ENCODE measurements at regions not wholly inside any gene's neighbourhood (a gene's known extent, or its start where the extent isn't known, plus 50 kb on each side); places are given as distances from the start of the nearest gene placed in this dataset.

DNA sequence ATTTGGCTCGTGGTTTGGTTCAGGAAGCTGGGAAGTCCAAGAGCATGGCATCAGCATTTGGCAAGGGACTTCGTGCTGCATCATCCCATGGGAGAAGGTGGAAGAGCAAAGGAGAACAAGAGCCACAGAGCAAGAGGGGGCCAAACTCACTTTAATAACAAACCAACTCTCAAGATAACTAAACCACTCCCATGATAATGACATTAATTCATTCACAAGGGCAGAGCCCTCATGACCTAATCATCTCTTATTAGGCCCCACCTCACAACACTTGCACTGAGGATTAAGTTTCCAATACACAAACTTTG is 113.4 kb upstream of the ATXN3L start:
- TF ChIP-seq, protein P1, sequence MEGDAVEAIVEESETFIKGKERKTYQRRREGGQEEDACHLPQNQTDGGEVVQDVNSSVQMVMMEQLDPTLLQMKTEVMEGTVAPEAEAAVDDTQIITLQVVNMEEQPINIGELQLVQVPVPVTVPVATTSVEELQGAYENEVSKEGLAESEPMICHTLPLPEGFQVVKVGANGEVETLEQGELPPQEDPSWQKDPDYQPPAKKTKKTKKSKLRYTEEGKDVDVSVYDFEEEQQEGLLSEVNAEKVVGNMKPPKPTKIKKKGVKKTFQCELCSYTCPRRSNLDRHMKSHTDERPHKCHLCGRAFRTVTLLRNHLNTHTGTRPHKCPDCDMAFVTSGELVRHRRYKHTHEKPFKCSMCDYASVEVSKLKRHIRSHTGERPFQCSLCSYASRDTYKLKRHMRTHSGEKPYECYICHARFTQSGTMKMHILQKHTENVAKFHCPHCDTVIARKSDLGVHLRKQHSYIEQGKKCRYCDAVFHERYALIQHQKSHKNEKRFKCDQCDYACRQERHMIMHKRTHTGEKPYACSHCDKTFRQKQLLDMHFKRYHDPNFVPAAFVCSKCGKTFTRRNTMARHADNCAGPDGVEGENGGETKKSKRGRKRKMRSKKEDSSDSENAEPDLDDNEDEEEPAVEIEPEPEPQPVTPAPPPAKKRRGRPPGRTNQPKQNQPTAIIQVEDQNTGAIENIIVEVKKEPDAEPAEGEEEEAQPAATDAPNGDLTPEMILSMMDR (conservative IDR thresholded peaks at IDR 0.05 in 1 of 2, IDR thresholded peaks at IDR 0.05 in 1 of 2; ENCODE audit: extremely low read depth in 1 of 2, insufficient read depth in 1 of 2, low read depth in 1 of 2, low read length in 2 of 2): no peak
- TF ChIP-seq EZH2 (IDR thresholded peaks at IDR 0.05; ENCODE audit: borderline replicate concordance, low read length): no peak

Measured in mammary epithelial cell (primary cell).